HepG2 (cell line): ENCODE measurements at regions not wholly inside any gene's neighbourhood (a gene's known extent, or its start where the extent isn't known, plus 50 kb on each side); places are given as distances from the start of the nearest gene placed in this dataset.

Experiments used
- ATAC-seq: fragments of 200-7000 bp; cut with Tn5 transposase; 3 replicates; pipeline ENCODE4 v1.9.1; 2020; ENCODE audit warnings: mild to moderate bottlenecking, moderate library complexity
- BruUV-seq: library from RNA; stranded (reverse); fragments of 400-500 nt; replicated peaks from 2 replicates; lab custom pipeline; 2021; lab: Mats Ljungman, UMichigan
- CTCF ChIA-PET: fragments of 300-600 bp; formaldehyde crosslinking; extraction: SDS; loops from one replicate; lab custom pipeline; 2021; ENCODE audit warnings: low total read pairs, inconsistent platforms, low intra/inter-chr PET ratio; lab: Yijun Ruan, JAX
- POLR2A ChIA-PET: fragments of 350-600 bp; sonication (Branson Sonifier 250); formaldehyde crosslinking; loops from one replicate; lab custom pipeline; 2020; ENCODE audit warnings: antibody characterized with exemption, inconsistent platforms; lab: Yijun Ruan, JAX
- DNase-seq: peaks from one replicate; pipeline ENCODE4 v3.0.0-alpha.2; 2015; ENCODE audit warnings: low spot score
- FAIRE-seq: peaks from 3 replicates; lab custom pipeline; 2011; peaks lifted over from hg19 to GRCh38; lab: Jason Lieb, UNC
- H2AFZ ChIP-seq: one replicate; pipeline ENCODE4 v1.6.1; 2011; ENCODE audit warnings: low read length, inconsistent platforms
- H3K27ac ChIP-seq: fragments of 300-600 bp; 3 replicates; pipeline ENCODE4 v1.8.0; 2011; ENCODE audit warnings: mixed run types, mild to moderate bottlenecking, mixed read lengths, low read length, inconsistent platforms; ENCODE audit not compliant: insufficient read depth; ENCODE audit errors: extremely low read length
- H3K27me3 ChIP-seq, 2 experiments: fragments of 200-600 bp in 1 of 2; 2 replicates in 1 of 2; 3 replicates in 1 of 2; pipeline versions ENCODE4 v1.6.0 to v1.8.0; 2011; ENCODE audit warnings: low read length in 2 of 2, mild to moderate bottlenecking in 2 of 2, moderate library complexity in 2 of 2, inconsistent platforms in 1 of 2; ENCODE audit not compliant: insufficient read depth in 2 of 2, control insufficient read depth in 1 of 2
- H3K36me3 ChIP-seq, 2 experiments: fragments of 200-600 bp in 1 of 2; replicated peaks in 1 of 2; 2 replicates in 1 of 2; 3 replicates in 1 of 2; pipeline versions ENCODE4 v1.5.1 to v1.8.0; 2011; ENCODE audit warnings: low read length in 2 of 2, inconsistent platforms in 1 of 2; ENCODE audit not compliant: insufficient read depth in 2 of 2, control insufficient read depth in 1 of 2
- H3K4me1 ChIP-seq: 2 replicates; pipeline ENCODE4 v1.5.1; 2012; ENCODE audit warnings: low read length, inconsistent platforms; ENCODE audit not compliant: insufficient read depth
- H3K4me2 ChIP-seq: 2 replicates; pipeline ENCODE4 v1.6.0; 2011; ENCODE audit warnings: low read depth, low read length, inconsistent platforms
- H3K4me3 ChIP-seq, 3 experiments: fragments of 200-600 bp in 1 of 3; sonication (generic), shearing (Covaris generic) in 1 of 3; replicated peaks in 1 of 3; 2 replicates each; pipeline ENCODE4 v1.5.1; 2011 to 2016; ENCODE audit warnings: low read length in 3 of 3, inconsistent platforms in 2 of 3, low read depth in 2 of 3, mild to moderate bottlenecking in 2 of 3, control low read depth in 1 of 3, mixed read lengths in 1 of 3; ENCODE audit not compliant: insufficient read depth in 1 of 3
- H3K79me2 ChIP-seq: one replicate; pipeline ENCODE4 v1.6.1; 2011; ENCODE audit warnings: low read length, inconsistent platforms; ENCODE audit not compliant: insufficient read depth
- H3K9ac ChIP-seq: 2 replicates; pipeline ENCODE4 v1.6.0; 2011; ENCODE audit warnings: mild to moderate bottlenecking, low read depth, low read length, inconsistent platforms; ENCODE audit not compliant: insufficient read depth
- H3K9me3 ChIP-seq: 2 replicates; pipeline ENCODE4 v1.5.1; 2012; ENCODE audit warnings: mild to moderate bottlenecking, low read length
- H4K20me1 ChIP-seq: 2 replicates; pipeline ENCODE4 v1.6.0; 2011; ENCODE audit warnings: inconsistent platforms, mild to moderate bottlenecking, low read length, moderate library complexity; ENCODE audit not compliant: insufficient read depth
- CBX2 ChIP-seq, 2 experiments: fragments of 200-600 bp in 1 of 2; sonication (generic); formaldehyde crosslinking in 1 of 2; IDR thresholded peaks; 2 replicates each; pipeline versions ENCODE4 v1.7.0 to v1.8.1; 2018 to 2022; ENCODE audit warnings: low read depth in 2 of 2, low read length in 1 of 2, mild to moderate bottlenecking in 1 of 2, missing genetic modification reagents in 1 of 2
- CENPT ChIP-seq: sonication (generic); formaldehyde crosslinking; IDR thresholded peaks from 2 replicates; pipeline ENCODE4 v1.8.0; 2022; ENCODE audit warnings: low read depth, mild to moderate bottlenecking, moderate library complexity, missing genetic modification reagents
- CHD2 ChIP-seq: IDR thresholded peaks from 2 replicates; pipeline ENCODE4 v1.6.1; 2011; ENCODE audit warnings: low read depth, low read length, improper control_type of control experiment
- CHD4 ChIP-seq: fragments of 200-600 bp; sonication (generic); IDR thresholded peaks from 2 replicates; pipeline ENCODE4 v1.7.0; 2017; ENCODE audit warnings: mild to moderate bottlenecking, low read length, borderline replicate concordance
- FOXK2 ChIP-seq: fragments of 450-650 bp; IDR thresholded peaks from 2 replicates; pipeline ENCODE4 v1.6.1; 2016
- HIC2 ChIP-seq: sonication (generic); formaldehyde crosslinking; IDR thresholded peaks from 2 replicates; pipeline ENCODE4 v1.9.0; 2022; ENCODE audit warnings: low read depth, missing genetic modification reagents
- IKZF4 ChIP-seq: sonication (generic); formaldehyde crosslinking; IDR thresholded peaks from 2 replicates; pipeline ENCODE4 v1.5.1; 2020; ENCODE audit warnings: borderline replicate concordance, mild to moderate bottlenecking, low read depth, missing genetic modification reagents; ENCODE audit errors: not compliant biosample characterization
- NBN ChIP-seq: fragments of 450-650 bp; conservative IDR thresholded peaks from 2 replicates; pipeline ENCODE4 v1.6.1; 2017
- PAX8 ChIP-seq: sonication (generic); formaldehyde crosslinking; IDR thresholded peaks from 2 replicates; pipeline ENCODE4 v1.8.0; 2022; ENCODE audit warnings: mild to moderate bottlenecking, missing genetic modification reagents, borderline replicate concordance
- RFXAP ChIP-seq: sonication (generic); formaldehyde crosslinking; IDR thresholded peaks from 2 replicates; pipeline ENCODE4 v1.4.0; 2020; ENCODE audit warnings: missing genetic modification reagents, borderline replicate concordance
- TCF7L2 ChIP-seq: IDR thresholded peaks from 2 replicates; pipeline ENCODE4 v1.6.1; 2011; ENCODE audit warnings: mild to moderate bottlenecking, low read depth, low read length, moderate library complexity
- YEATS2 ChIP-seq: sonication (generic); formaldehyde crosslinking; IDR thresholded peaks from 2 replicates; pipeline ENCODE4 v1.4.0; 2020; ENCODE audit warnings: missing genetic modification reagents, borderline replicate concordance
- ZKSCAN5 ChIP-seq: sonication (generic); formaldehyde crosslinking; IDR thresholded peaks from 2 replicates; pipeline ENCODE4 v1.5.1; 2020; ENCODE audit warnings: mild to moderate bottlenecking, missing genetic modification reagents
- ZNF569 ChIP-seq: sonication (generic); formaldehyde crosslinking; IDR thresholded peaks from 2 replicates; pipeline ENCODE4 v1.5.0; 2020; ENCODE audit warnings: mild to moderate bottlenecking, missing genetic modification reagents, moderate library complexity, borderline replicate concordance
- WGBS: methylation state at CpG from one replicate; pipeline ENCODE4 v1.1.6; 2017; ENCODE audit warnings: low lambda C conversion rate; 5-methylcytosine and 5-hydroxymethylcytosine counted together
- in situ Hi-C: cut with HindIII; loops from 2 replicates; pipeline ENCODE4 v1.10.0; 2017; ENCODE audit warnings: low pct_unique_long_range_greater_than_20kb; ENCODE audit not compliant: extremely low pct_ligation_motif_present
- intact Hi-C: fragments of 100-400 bp; cut with micrococcal nuclease; formaldehyde crosslinking; loops from one replicate; pipeline ENCODE4 v1.10.0; 2022; ENCODE audit not compliant: unreplicated experiment

GRCh38 chr11:122346006-122346405, 230.0 kb upstream of the BLID start:
- H3K4me3 ChIP-seq = no peak overlapping the region
- no peak overlapping the region for H3K9ac ChIP-seq
- FAIRE-seq = no peak
- H3K36me3 ChIP-seq = no peaks in the 10 kb centered on the region
- no peak overlapping the region for H3K27ac ChIP-seq
- CTCF ChIA-PET = no interaction called here
- H2AFZ ChIP-seq = no peak overlapping the region
- no peaks in the 10 kb centered on the region for H4K20me1 ChIP-seq
- no peaks in the 10 kb centered on the region for H3K9me3 ChIP-seq
- POLR2A ChIA-PET = no interaction called here
- no peaks in the 10 kb centered on the region for H3K4me1 ChIP-seq
- H3K4me2 ChIP-seq = no peak overlapping the region
- DNase-seq = no peak
- intact Hi-C loops = no loop called here
- no peak for ATAC-seq
- BruUV-seq = no TSS peak
- H3K27me3 ChIP-seq = no peaks in the 10 kb centered on the region
- 45% methylated on average over 2 of the region's 2 CpGs for WGBS
- in situ Hi-C loops = no loop called here
- H3K79me2 ChIP-seq = no peaks in the 10 kb centered on the region
- TF ChIP-seq CHD4 = no peak
- no peak for TF ChIP-seq FOXK2
- TF ChIP-seq ZNF569 = no peak
- no peak for TF ChIP-seq PAX8 (CRISPR knock-in tag)
- no peak for TF ChIP-seq IKZF4 (CRISPR knock-in tag)
- TF ChIP-seq NBN = no peak
- TF ChIP-seq TCF7L2 = no peak
- no peak for TF ChIP-seq ZKSCAN5 (CRISPR knock-in tag)
- no peak for TF ChIP-seq RFXAP
- TF ChIP-seq CBX2 (IDR thresholded peaks at IDR 0.05; ENCODE audit: low read depth, low read length) = no peak
- no peak for TF ChIP-seq CBX2 (CRISPR knock-in tag; IDR thresholded peaks at IDR 0.05; ENCODE audit: low read depth)
- TF ChIP-seq YEATS2 (CRISPR knock-in tag) = no peak
- TF ChIP-seq HIC2 (CRISPR knock-in tag) = no peak
- TF ChIP-seq CENPT (CRISPR knock-in tag) = no peak
- TF ChIP-seq CHD2 = no peak
- TF ChIP-seq, all 625 proteins: peak for 0
